Neural progenitor cell (in vitro differentiated cells): ENCODE measurements at regions not wholly inside any gene's neighbourhood (a gene's known extent, or its start where the extent isn't known, plus 50 kb on each side); places are given as distances from the start of the nearest gene placed in this dataset.

Experiments used
- DNase-seq: peaks from one replicate; pipeline ENCODE4 v3.0.0-alpha.2; 2016; ENCODE audit warnings: low spot score
- H2AFZ ChIP-seq: fragments of 200-600 bp; sonication (generic); replicated peaks from 2 replicates; pipeline ENCODE4 v1.6.1; 2016; ENCODE audit warnings: antibody characterized with exemption
- H3F3A ChIP-seq: fragments of 200-600 bp; sonication (generic); 2 replicates; pipeline ENCODE4 v1.6.1; 2016; ENCODE audit warnings: antibody characterized with exemption, low read depth
- H3K27ac ChIP-seq: fragments of 200-600 bp; sonication (generic); 2 replicates; pipeline ENCODE4 v1.5.1; 2016; ENCODE audit warnings: mild to moderate bottlenecking
- H3K27me3 ChIP-seq: fragments of 200-600 bp; sonication (generic); 2 replicates; pipeline ENCODE4 v1.6.1; 2016; ENCODE audit warnings: mild to moderate bottlenecking, moderate library complexity
- H3K36me3 ChIP-seq: fragments of 200-600 bp; sonication (generic); 2 replicates; pipeline ENCODE4 v1.5.1; 2016
- H3K4me1 ChIP-seq: fragments of 200-600 bp; sonication (generic); 2 replicates; pipeline ENCODE4 v1.6.1; 2016; ENCODE audit warnings: mixed run types
- H3K4me2 ChIP-seq: fragments of 200-600 bp; sonication (generic); 2 replicates; pipeline ENCODE4 v1.6.1; 2016
- H3K4me3 ChIP-seq: fragments of 200-600 bp; sonication (generic); 2 replicates; pipeline ENCODE4 v1.5.1; 2016
- H3K79me2 ChIP-seq: fragments of 200-600 bp; sonication (generic); 2 replicates; pipeline ENCODE4 v1.6.1; 2016; ENCODE audit warnings: low read depth
- H3K9ac ChIP-seq: fragments of 200-600 bp; sonication (generic); 2 replicates; pipeline ENCODE4 v1.6.1; 2016
- H3K9me3 ChIP-seq: fragments of 200-600 bp; sonication (generic); 2 replicates; pipeline ENCODE4 v1.5.1; 2016; ENCODE audit warnings: low read depth
- H4K20me1 ChIP-seq: fragments of 200-600 bp; sonication (generic); 2 replicates; pipeline ENCODE4 v1.6.1; 2016; ENCODE audit warnings: low read depth
- H3K27ac Mint-ChIP-seq: 3 replicates; pipeline ENCODE4 v1.8.0; 2021; ENCODE audit warnings: mixed read lengths
- H3K27me3 Mint-ChIP-seq: 2 replicates; pipeline ENCODE4 v1.8.0; 2022; ENCODE audit warnings: low read depth, mild to moderate bottlenecking, inconsistent platforms, moderate library complexity, mixed read lengths; ENCODE audit not compliant: insufficient read depth
- H3K36me3 Mint-ChIP-seq: 3 replicates; pipeline ENCODE4 v1.8.0; 2021; ENCODE audit warnings: mixed read lengths
- H3K4me1 Mint-ChIP-seq: 3 replicates; pipeline ENCODE4 v1.8.0; 2021; ENCODE audit warnings: mixed read lengths
- H3K4me3 Mint-ChIP-seq: 3 replicates; pipeline ENCODE4 v1.8.0; 2021; ENCODE audit warnings: mild to moderate bottlenecking, moderate library complexity, mixed read lengths
- H3K9me3 Mint-ChIP-seq: 3 replicates; pipeline ENCODE4 v1.8.0; 2020; ENCODE audit warnings: mixed read lengths
- EZH2 ChIP-seq: fragments of 200-600 bp; sonication (generic); IDR thresholded peaks from 2 replicates; pipeline ENCODE4 v1.6.1; 2017; ENCODE audit warnings: antibody characterized with exemption, mild to moderate bottlenecking, moderate library complexity
- EZH2phosphoT487 ChIP-seq: fragments of 200-600 bp; sonication (generic); IDR thresholded peaks from 2 replicates; pipeline ENCODE4 v1.6.1; 2017; ENCODE audit warnings: antibody characterized with exemption
- TF ChIP-seq, protein P1 (sequence below): fragments of 200-600 bp; sonication (generic); IDR thresholded peaks from 2 replicates; pipeline ENCODE4 v1.5.1; 2017; ENCODE audit warnings: antibody characterized with exemption, mild to moderate bottlenecking

GRCh38 chrX:122187069-122187713, 996.9 kb upstream of the GRIA3 start:
- Mint-ChIP-seq H3K27me3 (no peaks in the 10 kb centered on the region), H3K27ac (no peak overlapping the region), H3K4me1 (no peaks in the 10 kb centered on the region), H3K4me3 (no peak overlapping the region), H3K9me3 (peaks cover 20% of the 10 kb centered on the region), H3K36me3 (no peaks in the 10 kb centered on the region)
- H3K27me3 ChIP-seq = no peaks in the 10 kb centered on the region
- H3K9ac ChIP-seq = no peak overlapping the region
- no peak overlapping the region for H3K4me2 ChIP-seq
- no peaks in the 10 kb centered on the region for H3F3A ChIP-seq
- H3K4me3 ChIP-seq = no peak overlapping the region
- H4K20me1 ChIP-seq = no peaks in the 10 kb centered on the region
- H3K79me2 ChIP-seq = no peaks in the 10 kb centered on the region
- DNase-seq = no peak
- H2AFZ ChIP-seq = no peak overlapping the region
- no peaks in the 10 kb centered on the region for H3K36me3 ChIP-seq
- TF ChIP-seq EZH2 = no peak
- no peak for TF ChIP-seq EZH2phosphoT487
- TF ChIP-seq, protein P1, sequence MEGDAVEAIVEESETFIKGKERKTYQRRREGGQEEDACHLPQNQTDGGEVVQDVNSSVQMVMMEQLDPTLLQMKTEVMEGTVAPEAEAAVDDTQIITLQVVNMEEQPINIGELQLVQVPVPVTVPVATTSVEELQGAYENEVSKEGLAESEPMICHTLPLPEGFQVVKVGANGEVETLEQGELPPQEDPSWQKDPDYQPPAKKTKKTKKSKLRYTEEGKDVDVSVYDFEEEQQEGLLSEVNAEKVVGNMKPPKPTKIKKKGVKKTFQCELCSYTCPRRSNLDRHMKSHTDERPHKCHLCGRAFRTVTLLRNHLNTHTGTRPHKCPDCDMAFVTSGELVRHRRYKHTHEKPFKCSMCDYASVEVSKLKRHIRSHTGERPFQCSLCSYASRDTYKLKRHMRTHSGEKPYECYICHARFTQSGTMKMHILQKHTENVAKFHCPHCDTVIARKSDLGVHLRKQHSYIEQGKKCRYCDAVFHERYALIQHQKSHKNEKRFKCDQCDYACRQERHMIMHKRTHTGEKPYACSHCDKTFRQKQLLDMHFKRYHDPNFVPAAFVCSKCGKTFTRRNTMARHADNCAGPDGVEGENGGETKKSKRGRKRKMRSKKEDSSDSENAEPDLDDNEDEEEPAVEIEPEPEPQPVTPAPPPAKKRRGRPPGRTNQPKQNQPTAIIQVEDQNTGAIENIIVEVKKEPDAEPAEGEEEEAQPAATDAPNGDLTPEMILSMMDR = no peak
- H3K27ac ChIP-seq = no peak overlapping the region
- H3K4me1 ChIP-seq = no peaks in the 10 kb centered on the region
- peaks cover 1% of the 10 kb centered on the region for H3K9me3 ChIP-seq

- TF ChIP-seq, protein P1 = no peak
- TF ChIP-seq EZH2phosphoT487 (no peak), EZH2 (no peak)
- Histone ChIP-seq H3K4me3 (no peak overlapping the region), H4K20me1 (no peaks in the 10 kb centered on the region), H3K36me3 (no peaks in the 10 kb centered on the region), H3K9me3 (peaks cover 6% of the 10 kb centered on the region), H3K27me3 (no peaks in the 10 kb centered on the region), H3K4me2 (no peak overlapping the region), H3F3A (no peaks in the 10 kb centered on the region), H3K9ac (no peak overlapping the region), H3K4me1 (no peaks in the 10 kb centered on the region), H2AFZ (no peak overlapping the region), H3K79me2 (no peaks in the 10 kb centered on the region), H3K27ac (no peak overlapping the region)
- H3K27ac Mint-ChIP-seq = no peak overlapping the region
- H3K9me3 Mint-ChIP-seq = peaks cover 18% of the 10 kb centered on the region
- H3K4me3 Mint-ChIP-seq = no peak overlapping the region
- no peaks in the 10 kb centered on the region for H3K27me3 Mint-ChIP-seq
- no peaks in the 10 kb centered on the region for H3K4me1 Mint-ChIP-seq
- no peak for DNase-seq
- no peaks in the 10 kb centered on the region for H3K36me3 Mint-ChIP-seq
These were observed 995.3 kb upstream of the GRIA3 start for GRCh38 chrX:122188751-122189150.

- no peak overlapping the region for H3K4me3 ChIP-seq
- H3K9me3 Mint-ChIP-seq = peaks cover 3% of the 10 kb centered on the region
- peak overlapping the region; percentile 14 for H3K4me2 ChIP-seq
- H3K27ac ChIP-seq = peak overlapping the region; percentile 69
- H3K27ac Mint-ChIP-seq = no peak overlapping the region
- H3F3A ChIP-seq = peaks cover 12% of the 10 kb centered on the region
- TF ChIP-seq, protein P1 = no peak
- TF ChIP-seq EZH2phosphoT487 (no peak), EZH2 (no peak)
- peaks cover 17% of the 10 kb centered on the region for H3K4me1 ChIP-seq
- H2AFZ ChIP-seq = peak overlapping the region; percentile 84
- peaks cover 6% of the 10 kb centered on the region for H3K9me3 ChIP-seq
- H3K27me3 ChIP-seq = no peaks in the 10 kb centered on the region
- no peaks in the 10 kb centered on the region for H4K20me1 ChIP-seq
- H3K36me3 ChIP-seq = peaks cover 6% of the 10 kb centered on the region
- H3K4me3 Mint-ChIP-seq = no peak overlapping the region
- no peaks in the 10 kb centered on the region for H3K36me3 Mint-ChIP-seq
- peaks cover 18% of the 10 kb centered on the region for H3K79me2 ChIP-seq
- no peak overlapping the region for H3K9ac ChIP-seq
- H3K4me1 Mint-ChIP-seq = no peaks in the 10 kb centered on the region
- H3K27me3 Mint-ChIP-seq = no peaks in the 10 kb centered on the region
- DNase-seq = peak; percentile 46
These were observed 987.7 kb upstream of the GRIA3 start for GRCh38 chrX:122196343-122196742.
